Mononuclear cell (primary cell): ENCODE measurements at regions not wholly inside any gene's neighbourhood (a gene's known extent, or its start where the extent isn't known, plus 50 kb on each side); places are given as distances from the start of the nearest gene placed in this dataset.

ENCODE experiments used
- H3K27me3 ChIP-seq: 2 replicates; pipeline ENCODE4 v1.6.0; 2011; ENCODE audit warnings: low read length, control low read depth; ENCODE audit not compliant: insufficient read depth
- H3K4me1 ChIP-seq: 2 replicates; pipeline ENCODE4 v1.5.1; 2011; ENCODE audit warnings: mild to moderate bottlenecking, low read length, control low read depth; ENCODE audit not compliant: insufficient read depth
- H3K4me3 ChIP-seq: 2 replicates; pipeline ENCODE4 v1.5.1; 2011; ENCODE audit warnings: mild to moderate bottlenecking, low read length, moderate library complexity
- H3K9me3 ChIP-seq: 2 replicates; pipeline ENCODE4 v1.5.1; 2011; ENCODE audit warnings: low read depth, mild to moderate bottlenecking, control low read depth, low read length

DNA sequence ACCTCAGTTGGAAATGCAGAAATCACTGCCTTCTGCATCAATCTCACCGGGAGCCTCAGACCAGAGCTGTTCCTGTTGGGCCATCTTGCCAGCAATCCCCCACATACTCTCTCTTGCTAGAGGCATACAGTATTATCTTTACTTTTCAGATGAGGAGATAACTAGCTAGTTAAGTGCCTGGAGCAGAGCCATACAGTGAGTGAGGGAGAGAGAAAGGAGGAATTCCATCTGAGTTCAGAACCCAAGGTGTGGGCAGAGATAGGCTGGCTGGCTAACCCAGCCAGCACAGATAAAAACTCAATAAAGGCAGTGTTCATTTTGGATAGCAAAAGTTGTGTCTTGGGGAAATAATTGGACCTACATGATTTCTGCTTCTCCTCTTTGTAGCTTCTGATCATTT is 268.0 kb upstream of the KIF2A start:
- Histone ChIP-seq H3K27me3 (no peaks in the 10 kb centered on the region), H3K9me3 (no peaks in the 10 kb centered on the region), H3K4me1 (no peaks in the 10 kb centered on the region), H3K4me3 (no peak overlapping the region)

DNA sequence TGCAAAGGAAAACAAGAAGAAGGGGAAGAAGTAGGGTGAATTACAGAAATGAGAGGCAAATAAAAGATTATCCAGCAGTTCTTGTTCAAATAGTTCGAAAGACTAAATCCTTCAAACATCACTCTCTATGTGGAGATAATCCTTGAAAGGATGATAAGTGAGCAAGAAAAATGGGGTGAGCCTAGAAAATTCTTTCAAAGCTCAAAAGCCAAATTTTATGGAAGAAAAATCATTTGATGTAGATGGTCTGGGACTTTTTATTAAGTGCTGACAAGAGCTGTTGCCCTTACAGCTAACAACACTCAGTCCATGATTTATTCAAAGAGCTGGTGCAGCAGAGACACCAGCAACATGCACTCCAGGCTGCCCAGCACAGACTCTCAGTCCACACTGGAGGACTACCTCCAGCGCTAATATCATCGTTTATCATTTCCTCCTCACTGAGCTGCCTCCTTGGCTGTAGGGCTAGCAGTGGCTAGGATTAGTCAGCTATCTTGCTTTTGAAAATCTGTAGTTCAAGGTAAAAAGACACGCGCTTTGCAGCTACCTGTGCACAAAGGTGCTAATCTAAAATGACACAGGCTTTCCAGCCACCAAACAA is 264.8 kb upstream of the KIF2A start:
- Histone ChIP-seq H3K27me3 (no peaks in the 10 kb centered on the region), H3K4me3 (no peak overlapping the region)

DNA sequence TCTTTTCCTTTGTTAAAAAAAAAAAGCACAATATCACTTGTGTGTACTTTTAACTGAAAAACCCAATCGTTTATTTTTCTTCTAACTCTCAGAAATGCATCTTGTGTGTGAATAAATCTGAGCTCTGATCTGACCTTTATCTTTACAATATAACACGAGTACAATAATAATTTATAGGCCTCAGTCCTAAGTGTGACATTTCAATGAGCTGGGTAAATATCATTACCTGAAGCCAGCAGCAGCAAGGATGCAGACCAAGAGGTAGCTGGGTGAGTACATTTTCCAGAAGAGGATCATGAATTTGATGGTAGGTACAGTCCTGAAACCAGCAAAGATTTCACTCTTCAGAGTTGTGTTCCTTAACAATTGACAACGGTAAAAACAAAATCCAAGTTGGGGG is 264.0 kb upstream of the KIF2A start:
- no peaks in the 10 kb centered on the region for H3K27me3 ChIP-seq
- no peaks in the 10 kb centered on the region for H3K4me1 ChIP-seq
- no peak overlapping the region for H3K4me3 ChIP-seq
- no peaks in the 10 kb centered on the region for H3K9me3 ChIP-seq

More for the DNA sequence above, 264.8 kb upstream of the KIF2A start:
- Histone ChIP-seq H3K9me3 (no peaks in the 10 kb centered on the region), H3K4me1 (no peaks in the 10 kb centered on the region)

DNA sequence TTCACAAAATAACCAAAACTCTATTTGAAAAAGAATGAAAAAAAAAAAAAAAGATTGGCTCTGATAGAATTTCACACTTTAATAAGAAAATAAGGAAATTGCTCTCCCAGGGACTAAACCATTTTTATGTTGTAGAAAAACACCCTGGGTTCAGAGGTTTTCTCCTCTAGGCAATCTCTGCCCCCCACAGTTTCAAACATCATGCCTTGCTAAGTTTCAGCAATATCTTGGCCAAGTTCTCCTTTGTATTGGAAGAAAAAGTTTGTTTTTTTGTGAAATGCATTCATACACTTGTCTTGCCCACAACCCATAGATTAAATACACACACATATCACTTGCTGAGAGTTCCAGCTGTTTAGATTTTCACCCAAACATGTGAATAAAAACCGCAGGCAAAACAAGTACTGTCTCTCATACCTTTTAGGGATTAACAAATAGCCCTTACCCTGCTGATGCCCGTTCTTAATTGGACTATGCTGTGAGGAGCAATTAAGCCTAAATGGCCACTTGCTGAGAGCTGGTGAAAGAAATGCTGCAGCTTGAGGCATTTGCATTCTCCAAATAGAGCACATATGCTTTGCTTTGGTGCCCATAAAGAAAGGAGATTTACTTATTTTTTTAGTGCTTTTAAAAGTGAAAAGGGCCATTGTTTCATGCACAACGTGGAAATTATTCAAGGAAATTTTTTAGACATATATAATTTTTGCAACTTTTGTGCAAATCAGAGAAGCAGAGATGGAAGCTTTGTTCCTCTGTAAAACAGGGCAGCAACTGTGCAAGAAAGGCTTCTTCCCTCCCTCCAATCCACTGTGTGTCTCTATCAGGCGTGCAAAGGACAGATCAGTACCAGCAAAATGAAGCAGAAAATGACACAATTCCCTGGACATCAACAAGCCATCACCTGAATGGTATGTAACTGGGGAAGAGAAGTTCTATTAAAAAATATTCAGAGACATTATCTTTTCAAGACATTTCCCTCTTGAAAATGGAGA is 262.4 kb upstream of the KIF2A start:
- H3K9me3 ChIP-seq = no peaks in the 10 kb centered on the region
- H3K4me3 ChIP-seq = no peak overlapping the region
- H3K27me3 ChIP-seq = no peaks in the 10 kb centered on the region
- no peaks in the 10 kb centered on the region for H3K4me1 ChIP-seq

DNA sequence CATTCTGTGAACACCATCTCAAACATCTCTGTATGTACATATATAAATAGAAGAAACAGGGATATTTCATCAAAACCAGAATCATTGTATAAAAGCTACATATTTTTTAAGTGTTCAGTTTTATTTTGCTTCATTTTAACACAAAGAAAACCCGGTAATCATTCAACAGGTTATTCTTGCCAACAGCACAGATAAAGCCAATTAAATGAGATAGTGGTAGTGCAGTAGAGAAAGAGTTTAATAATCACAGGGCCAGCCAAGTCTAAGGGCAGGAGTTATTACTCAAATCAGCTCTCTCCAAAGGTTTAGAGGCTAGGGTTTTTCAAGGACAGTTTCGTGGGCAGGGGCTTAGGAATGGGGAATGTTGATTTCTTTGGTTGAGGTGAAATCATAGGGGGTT is 261.0 kb upstream of the KIF2A start:
- Histone ChIP-seq H3K27me3 (no peaks in the 10 kb centered on the region), H3K4me1 (no peaks in the 10 kb centered on the region), H3K4me3 (no peak overlapping the region), H3K9me3 (no peaks in the 10 kb centered on the region)

DNA sequence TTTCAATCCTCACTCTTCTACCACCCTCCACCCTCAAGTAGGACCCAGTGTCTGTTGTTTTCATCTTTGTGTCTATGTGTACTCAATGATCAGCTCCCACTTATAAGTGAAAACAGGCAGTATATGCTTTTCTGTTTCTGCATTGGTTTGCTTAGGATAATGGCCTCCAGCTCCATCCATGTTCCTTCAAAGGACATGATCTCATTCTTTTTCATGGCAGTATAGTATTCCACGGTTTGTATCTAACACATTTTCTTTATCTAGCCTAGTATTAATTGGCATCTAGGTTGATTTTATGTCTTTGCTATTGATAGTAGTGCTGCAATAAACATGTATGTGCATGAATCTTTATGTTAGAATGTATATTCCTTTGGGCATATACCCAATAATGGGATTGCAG is 259.8 kb upstream of the KIF2A start:
- Histone ChIP-seq H3K9me3 (no peaks in the 10 kb centered on the region), H3K27me3 (no peaks in the 10 kb centered on the region), H3K4me3 (no peak overlapping the region), H3K4me1 (no peaks in the 10 kb centered on the region)

DNA sequence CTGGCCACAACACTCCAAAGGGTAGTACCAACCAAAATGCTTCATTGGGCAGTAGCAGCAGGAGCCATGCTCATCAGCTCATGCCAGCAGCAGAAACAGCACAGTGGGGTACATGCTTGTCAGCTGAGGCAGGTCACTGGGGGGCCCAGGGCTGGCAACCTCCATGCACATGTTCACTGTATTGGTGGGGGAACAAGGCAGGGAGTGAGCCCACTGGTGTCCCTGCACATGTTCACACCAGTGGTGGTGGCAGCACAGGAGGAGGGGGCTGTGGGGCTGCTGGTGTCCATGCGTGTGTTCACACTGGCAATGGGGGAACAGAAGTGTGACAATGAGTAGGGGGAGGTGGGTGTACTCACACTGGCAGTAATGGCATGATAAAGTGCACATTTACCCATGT is 254.3 kb upstream of the KIF2A start:
- Histone ChIP-seq H3K4me3 (no peak overlapping the region), H3K27me3 (no peaks in the 10 kb centered on the region), H3K4me1 (no peaks in the 10 kb centered on the region), H3K9me3 (no peaks in the 10 kb centered on the region)

DNA sequence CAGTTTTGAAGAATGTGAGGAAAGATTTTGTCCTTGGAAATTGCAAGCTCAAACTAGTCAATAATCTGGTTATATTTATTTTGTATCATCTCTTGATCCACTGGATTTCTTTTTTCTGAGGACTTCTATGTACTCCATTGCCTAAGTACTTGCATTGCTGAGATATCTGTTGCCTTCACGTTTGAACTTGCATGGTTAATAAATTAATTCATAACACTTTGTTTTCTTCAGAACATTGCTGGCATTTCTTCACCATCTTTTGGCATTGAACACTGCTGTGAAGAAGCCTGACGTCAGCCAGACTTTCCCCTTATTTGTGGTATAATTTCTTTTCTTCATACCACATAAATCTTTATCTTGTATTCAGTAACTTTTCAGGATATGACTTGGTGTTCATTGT is 246.0 kb upstream of the KIF2A start:
- H3K4me3 ChIP-seq = no peak overlapping the region
- H3K4me1 ChIP-seq = no peaks in the 10 kb centered on the region
- H3K27me3 ChIP-seq = peaks cover 3% of the 10 kb centered on the region
- no peaks in the 10 kb centered on the region for H3K9me3 ChIP-seq

DNA sequence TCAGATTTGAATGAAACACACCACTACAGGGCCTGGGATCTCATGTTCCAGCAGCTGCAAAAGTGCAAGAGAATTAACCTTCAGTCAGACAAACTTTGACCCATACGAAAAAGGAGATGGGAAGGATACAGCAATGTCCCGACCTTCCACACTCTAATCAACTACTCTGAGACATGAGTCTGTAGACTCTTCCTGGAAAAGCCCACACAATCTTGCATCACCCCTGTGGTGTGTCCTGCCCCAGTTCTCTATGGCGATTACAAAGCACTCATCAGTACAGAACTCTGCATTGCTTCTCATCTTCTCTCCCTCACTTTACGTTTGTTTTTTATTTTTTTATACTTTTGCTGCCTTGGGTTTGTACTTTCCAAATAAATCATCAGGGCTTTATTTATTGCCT is 241.0 kb upstream of the KIF2A start:
- Histone ChIP-seq H3K27me3 (peaks cover 3% of the 10 kb centered on the region), H3K4me3 (no peak overlapping the region), H3K4me1 (no peaks in the 10 kb centered on the region), H3K9me3 (no peaks in the 10 kb centered on the region)

DNA sequence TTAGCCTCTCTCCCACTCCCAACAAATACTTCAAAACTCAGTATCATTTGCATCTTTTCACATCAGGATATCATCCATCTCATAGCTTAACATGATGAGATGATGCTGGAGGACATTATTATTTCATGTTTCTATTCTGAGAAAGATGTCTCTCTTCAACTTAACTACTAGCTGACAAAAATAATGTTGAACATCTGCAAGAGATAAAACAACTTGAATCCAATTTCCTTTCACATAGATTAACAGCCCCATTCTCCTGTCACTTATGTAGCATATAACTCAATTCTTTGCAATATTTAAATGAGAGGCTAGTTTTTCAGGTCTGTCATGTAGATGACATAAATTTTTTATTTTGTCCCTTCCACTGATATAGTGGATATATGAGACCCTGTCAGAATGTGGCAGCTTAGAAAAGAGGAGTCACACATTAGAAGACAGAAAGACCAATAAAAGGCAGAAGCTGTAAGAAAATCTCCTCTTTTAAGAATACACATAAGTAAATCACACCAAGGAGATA is 239.2 kb upstream of the KIF2A start:
- H3K4me3 ChIP-seq = no peak overlapping the region
- no peaks in the 10 kb centered on the region for H3K4me1 ChIP-seq
- H3K9me3 ChIP-seq = no peaks in the 10 kb centered on the region
- no peaks in the 10 kb centered on the region for H3K27me3 ChIP-seq

DNA sequence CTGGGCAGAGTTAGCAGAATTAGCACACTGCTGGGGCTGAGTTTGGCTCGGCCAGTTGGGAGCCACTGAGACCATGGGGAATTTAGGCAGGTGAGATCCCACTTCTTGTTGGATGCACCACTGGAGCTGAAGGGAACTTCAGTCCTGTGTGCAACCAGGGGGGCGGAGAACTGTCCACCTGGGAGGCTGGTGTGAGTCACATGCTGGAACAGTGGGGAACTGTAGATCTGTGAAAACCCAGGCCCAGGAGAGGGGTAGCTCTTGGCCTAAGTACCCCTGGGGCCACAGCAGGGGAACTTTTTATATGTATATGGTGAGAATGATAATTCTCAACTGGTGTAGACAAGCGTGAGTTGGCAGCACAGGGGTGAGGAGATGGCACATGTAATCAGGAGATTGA is 237.5 kb upstream of the KIF2A start:
- Histone ChIP-seq H3K27me3 (no peaks in the 10 kb centered on the region), H3K9me3 (no peaks in the 10 kb centered on the region), H3K4me1 (no peaks in the 10 kb centered on the region), H3K4me3 (no peak overlapping the region)

DNA sequence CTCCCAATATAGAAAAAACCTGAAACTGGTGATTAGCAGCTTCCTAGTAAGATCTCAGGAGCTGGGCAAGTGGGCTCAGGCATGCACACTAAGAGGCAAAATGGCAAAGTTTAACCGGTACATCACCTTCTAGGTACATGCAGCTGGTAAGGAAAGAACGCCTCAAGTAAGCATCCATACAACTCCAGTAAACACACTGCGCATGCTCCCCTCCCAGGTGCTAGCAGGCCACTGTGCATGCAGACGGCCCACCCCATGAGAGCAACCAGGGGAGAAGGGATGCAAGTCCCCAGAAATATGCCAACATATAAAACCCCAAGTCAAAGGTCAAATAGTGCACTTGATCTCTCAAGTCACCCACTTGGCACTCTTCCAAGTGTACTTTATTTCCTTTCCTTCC is 228.6 kb upstream of the KIF2A start:
- no peaks in the 10 kb centered on the region for H3K27me3 ChIP-seq
- no peaks in the 10 kb centered on the region for H3K9me3 ChIP-seq
- H3K4me1 ChIP-seq = no peaks in the 10 kb centered on the region
- no peak overlapping the region for H3K4me3 ChIP-seq

DNA sequence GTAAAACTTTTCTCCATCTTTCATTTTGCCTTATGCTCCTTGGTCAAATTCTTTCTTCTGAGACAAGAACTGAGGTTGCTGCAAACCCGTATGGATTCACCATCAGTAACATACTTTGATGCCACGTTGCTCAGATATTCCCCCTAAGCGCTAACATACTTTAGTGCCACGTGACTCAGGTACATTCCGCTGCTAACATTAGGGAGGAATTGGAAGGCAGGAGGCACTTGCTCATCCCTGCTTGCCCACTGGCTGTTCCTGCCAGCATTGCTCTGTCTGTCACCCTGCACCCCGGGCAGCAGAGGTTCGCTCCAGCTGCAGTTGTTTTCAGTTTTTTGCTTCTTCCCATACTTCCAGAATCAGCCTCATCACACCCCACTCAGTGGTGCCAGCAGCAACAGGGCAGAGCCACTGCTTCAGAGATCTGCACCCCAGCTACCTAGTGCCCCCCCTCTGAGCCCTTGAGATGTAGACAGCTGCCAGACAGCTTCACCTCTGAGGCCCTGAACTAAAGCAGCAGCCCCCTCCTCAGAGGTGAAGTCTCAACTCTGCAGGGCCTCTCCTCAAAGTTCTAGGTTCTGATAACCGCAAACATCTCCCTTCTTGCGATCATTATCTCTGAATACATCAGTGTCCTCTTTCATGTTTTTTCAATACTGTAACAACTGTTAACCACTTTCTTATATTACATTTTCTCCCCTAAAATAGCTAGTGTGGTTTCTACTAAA is 228.0 kb upstream of the KIF2A start:
- H3K4me3 ChIP-seq = no peak overlapping the region
- H3K9me3 ChIP-seq = no peaks in the 10 kb centered on the region
- H3K4me1 ChIP-seq = no peaks in the 10 kb centered on the region
- no peaks in the 10 kb centered on the region for H3K27me3 ChIP-seq

DNA sequence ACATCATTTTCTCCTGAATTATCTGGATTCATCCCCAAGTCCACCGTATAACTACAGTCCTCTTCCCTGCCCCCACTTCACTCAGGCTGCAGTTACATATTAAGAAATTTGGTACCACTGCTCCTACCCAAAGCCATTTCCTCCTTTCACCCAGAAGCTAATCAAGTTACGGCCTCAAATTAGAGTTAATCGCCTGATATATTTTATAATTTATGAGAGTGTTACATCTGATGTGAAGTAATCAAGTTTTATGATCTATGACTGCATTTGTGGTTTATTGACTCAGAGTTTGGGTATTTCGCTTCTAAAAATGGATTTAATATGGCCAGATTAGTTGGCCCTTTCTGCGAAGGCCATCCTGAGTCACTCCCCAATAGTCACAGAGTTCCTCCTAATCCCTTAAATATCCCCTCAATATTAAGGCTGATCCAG is 223.6 kb upstream of the KIF2A start:
- Histone ChIP-seq H3K27me3 (no peaks in the 10 kb centered on the region), H3K4me3 (no peak overlapping the region), H3K4me1 (no peaks in the 10 kb centered on the region), H3K9me3 (no peaks in the 10 kb centered on the region)

DNA sequence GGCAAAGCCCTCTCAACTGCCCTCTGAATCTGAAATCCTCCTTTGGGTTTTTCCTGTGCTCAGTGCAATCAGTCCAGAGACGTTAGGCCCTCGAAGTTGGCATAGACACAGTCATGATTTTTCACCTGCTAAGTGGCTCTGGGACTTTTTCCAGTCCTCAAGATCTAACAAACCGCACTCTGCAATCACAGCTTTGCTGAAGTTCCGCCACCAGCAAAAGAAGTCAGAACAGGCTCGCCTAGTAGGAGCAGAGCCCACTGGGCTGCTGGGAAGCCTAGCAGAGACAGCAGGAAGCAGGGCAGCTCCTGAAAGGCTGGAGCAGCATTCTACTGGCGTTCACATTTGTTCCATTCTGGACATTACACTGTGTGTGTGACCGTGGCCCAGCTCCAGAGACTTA is 222.8 kb upstream of the KIF2A start:
- no peak overlapping the region for H3K4me3 ChIP-seq
- H3K4me1 ChIP-seq = no peaks in the 10 kb centered on the region
- H3K9me3 ChIP-seq = no peaks in the 10 kb centered on the region
- H3K27me3 ChIP-seq = no peaks in the 10 kb centered on the region
